HuH-7.5 (cell line): ENCODE measurements at regions not wholly inside any gene's neighbourhood (a gene's known extent, or its start where the extent isn't known, plus 50 kb on each side); places are given as distances from the start of the nearest gene placed in this dataset.
A peak's percentile ranks its signal among the peaks of the same experiment; 100 is the strongest.

Experiments used
- DNase-seq: peaks from one replicate; pipeline ENCODE4 v3.0.0; 2011; ENCODE audit warnings: low spot score

DNA sequence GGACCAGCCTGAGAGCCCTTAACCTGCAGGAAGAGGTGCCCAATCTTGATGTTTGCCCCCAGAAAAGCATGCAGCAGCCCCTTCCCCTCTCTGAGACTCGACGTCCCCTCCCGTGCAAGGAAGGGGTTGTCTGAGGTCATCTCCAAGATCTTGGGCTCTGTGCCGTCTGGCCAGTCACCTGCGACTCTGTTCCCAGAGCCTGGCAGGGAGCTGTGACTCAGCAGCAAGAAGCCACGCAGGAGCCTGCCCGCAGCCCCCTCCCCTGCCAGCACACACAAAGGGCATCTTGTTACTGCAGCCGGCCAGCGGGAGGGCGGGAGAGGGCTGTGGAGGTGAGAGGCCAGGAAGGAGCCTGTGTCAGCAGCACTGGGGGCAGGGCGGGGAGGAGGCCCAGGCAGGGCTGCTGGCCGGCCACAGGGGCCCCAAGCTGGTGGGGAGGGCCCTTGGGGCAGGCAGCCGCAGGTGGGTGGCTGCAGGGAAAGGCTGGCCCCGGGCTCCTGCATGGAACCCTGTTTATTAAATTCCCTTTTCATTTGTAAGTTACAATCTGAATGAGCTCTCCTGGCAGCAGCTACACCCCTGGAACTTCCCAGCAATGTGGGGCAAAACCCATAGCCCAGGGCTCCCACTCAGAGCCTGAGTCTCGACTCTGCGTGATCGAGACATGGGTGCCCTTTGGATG is 103.7 kb upstream of the ZMIZ1 start:
- DNase-seq: peak; percentile 64

- no peak for DNase-seq
These were observed 102.5 kb upstream of the ZMIZ1 start for GRCh38 chr10:78966182-78966787.

DNA sequence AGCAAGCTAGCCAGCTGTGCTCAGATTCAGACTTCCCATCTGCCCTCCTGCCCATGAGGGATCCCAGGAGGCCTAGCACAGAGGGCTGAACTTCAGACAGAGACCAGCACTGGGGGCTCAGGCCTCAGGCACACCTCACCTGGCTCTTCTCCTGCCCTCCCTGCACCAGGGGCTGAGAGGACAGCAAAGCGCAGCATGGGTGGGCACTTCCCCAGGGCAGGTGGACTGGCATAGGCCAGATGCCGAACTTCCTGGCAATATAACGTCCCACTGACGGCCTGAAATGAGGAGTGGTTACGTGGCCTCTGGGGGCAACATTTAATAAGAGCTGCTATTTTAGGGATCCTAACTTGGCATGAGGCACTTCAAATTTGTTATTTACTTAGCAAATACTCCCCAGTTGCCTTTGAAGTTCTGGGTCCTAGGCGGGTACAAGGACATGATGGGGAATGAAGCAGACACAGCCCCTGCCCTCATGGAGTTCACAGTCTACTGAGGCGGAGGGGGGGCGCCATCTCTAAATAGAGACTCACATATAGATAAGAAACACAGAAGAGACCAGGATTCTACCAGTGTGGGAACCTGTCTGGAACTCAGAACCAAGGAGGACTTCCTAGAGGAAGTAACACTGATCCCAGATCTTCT is 101.8 kb upstream of the ZMIZ1 start:
- DNase-seq: no peak

GRCh38 chr10:78968300-78968942 is 100.3 kb upstream of the ZMIZ1 start:
- no peak for DNase-seq

GRCh38 chr10:78968943-78969342 is 99.8 kb upstream of the ZMIZ1 start:
- no peak for DNase-seq

DNA sequence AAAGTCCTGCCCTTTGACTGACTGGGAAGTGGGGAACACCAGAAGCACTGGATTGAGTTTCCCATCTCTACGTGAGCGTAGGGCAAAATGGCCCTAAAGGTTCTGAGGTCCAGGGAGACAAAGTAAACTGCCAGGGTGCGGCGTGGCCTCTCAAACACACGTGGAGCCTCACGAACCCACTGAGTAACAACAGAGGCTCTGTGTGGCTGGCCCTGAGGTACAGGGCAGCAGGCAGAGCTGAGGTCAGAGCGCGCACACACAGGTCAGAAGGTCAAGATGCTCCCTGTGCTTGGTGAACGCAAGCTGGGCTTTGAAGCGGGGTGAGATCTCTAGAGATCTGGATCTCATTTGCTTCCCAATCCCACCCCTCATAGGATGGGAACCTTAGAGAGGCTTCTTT is 99.0 kb upstream of the ZMIZ1 start:
- no peak for DNase-seq

- DNase-seq: no peak
These were observed 98.5 kb upstream of the ZMIZ1 start for GRCh38 chr10:78970261-78970660.

- DNase-seq: no peak
These were observed 97.6 kb upstream of the ZMIZ1 start for GRCh38 chr10:78971094-78971682.

DNA sequence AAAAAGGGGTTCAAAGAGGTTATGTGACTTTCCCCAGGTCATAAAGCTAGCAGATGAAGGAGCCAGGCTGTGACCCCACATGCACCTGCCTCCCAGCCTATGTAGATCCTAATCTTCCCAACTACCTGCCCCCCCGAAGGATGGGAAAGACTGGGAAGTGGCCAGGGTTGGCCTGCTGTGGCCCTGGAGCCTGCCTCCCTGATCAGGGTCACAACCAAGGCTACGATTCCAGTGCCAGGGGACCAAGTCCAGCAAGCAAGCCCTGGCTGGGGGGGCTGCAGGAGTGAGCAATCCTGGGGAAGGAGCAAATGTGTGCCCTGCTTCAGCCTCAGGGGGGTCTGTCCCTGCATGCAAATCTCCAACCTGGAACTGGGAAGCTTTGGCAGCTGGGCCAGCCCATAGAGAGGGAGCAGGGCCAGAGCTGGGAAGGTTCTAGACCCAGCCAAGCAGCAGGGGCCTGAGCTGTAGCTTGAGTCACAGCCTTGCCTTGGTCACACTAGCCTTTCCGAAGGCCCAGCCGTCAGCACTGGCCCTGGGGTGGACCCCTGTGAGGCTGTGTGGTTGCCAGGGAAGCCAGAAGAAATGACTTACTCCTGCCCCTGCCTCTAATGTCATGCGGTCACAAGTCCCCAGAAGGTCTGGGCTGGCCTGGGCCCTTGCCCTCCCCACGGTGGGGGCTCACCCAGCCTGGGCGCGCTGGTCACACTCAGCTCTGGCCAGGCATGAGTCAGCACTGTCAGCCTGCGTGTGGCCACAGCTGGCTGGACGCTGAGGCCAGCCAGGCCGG is 96.4 kb upstream of the ZMIZ1 start:
- DNase-seq: peak; percentile 50

GRCh38 chr10:78972947-78973900 is 95.5 kb upstream of the ZMIZ1 start:
- peak; percentile 88 for DNase-seq

- DNase-seq: peak; percentile 63
These were observed 94.7 kb upstream of the ZMIZ1 start for GRCh38 chr10:78973901-78974616.

DNA sequence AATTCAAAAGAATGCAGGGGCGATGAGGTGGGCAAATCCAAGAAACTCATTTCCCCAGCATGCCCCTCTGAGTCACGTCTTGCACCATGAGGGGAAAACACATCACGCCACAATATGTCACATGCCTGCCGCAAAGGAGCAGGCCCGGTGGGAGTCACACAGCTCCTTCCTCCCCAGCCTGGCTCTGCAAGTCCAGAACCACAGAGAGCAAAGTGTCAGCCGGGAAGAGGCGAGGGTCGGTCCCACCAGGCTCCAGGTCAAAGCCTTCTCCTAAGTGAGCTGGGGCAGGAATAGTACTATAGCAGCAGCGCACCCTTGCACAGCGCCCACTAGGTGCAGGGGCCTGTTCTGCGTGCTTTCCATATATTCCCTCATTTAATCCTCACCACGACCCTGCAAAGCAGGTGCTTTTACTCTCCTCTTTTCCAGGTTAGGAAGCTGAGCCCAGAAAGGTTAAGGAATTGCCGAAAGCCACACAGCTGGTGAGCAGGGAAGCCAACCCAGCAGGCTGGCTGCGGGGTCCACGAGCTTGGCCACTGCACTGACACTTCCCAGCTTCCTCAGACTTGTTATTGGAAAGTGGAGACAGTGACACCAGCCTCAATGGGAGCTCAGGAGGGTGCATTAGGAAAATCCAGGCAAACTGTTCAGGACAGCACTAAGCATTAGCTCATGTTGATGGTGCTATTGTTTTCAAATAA is 94.0 kb upstream of the ZMIZ1 start:
- DNase-seq: peak; percentile 70

- DNase-seq: no peak
These were observed 92.8 kb upstream of the ZMIZ1 start for GRCh38 chr10:78975926-78976325.

GRCh38 chr10:78976825-78977755 is 91.7 kb upstream of the ZMIZ1 start:
- no peak for DNase-seq

- DNase-seq: no peak
These were observed 88.8 kb upstream of the ZMIZ1 start for GRCh38 chr10:78979938-78980337.

DNA sequence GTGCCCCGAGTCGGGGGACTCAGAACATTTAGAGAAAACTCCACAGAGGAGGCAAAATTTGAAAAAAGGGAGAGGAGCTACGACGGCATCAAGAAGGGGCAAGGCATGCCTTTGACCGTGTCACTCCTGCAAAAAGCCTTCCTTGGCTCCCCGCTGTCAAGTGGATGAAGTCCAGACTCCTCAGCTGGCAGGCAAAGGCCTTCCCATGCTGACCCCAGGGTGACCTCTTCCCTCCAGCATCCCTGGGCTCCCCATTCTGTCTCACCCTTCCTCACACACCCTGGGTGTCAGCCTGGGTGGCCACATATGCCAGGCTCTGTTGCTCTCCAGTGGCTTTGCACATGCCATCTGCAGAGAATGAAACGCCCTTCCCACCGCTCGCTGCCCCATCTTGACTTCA is 88.4 kb upstream of the ZMIZ1 start:
- DNase-seq: no peak

- no peak for DNase-seq
These were observed 88.0 kb upstream of the ZMIZ1 start for GRCh38 chr10:78980815-78981214.

GRCh38 chr10:78981257-78981969 is 87.4 kb upstream of the ZMIZ1 start:
- no peak for DNase-seq
